Ectodermal cell (in vitro differentiated cells): ENCODE measurements at regions not wholly inside any gene's neighbourhood (a gene's known extent, or its start where the extent isn't known, plus 50 kb on each side); places are given as distances from the start of the nearest gene placed in this dataset.
"Not testable (repeated sequence)": the region's sequence is repeated elsewhere in the genome, so short reads cannot be mapped to it uniquely, and the experiment has no call there.

Experiments used
- H3K27ac ChIP-seq: 2 replicates; pipeline ENCODE4 v1.7.0; 2013; ENCODE audit warnings: mild to moderate bottlenecking, low read depth, low read length; ENCODE audit not compliant: insufficient read depth, poor library complexity, severe bottlenecking
- H3K27me3 ChIP-seq: 2 replicates; pipeline ENCODE4 v1.7.0; 2013; ENCODE audit warnings: mild to moderate bottlenecking, low read length; ENCODE audit not compliant: insufficient read depth, control insufficient read depth, poor library complexity, severe bottlenecking
- H3K36me3 ChIP-seq: one replicate; pipeline ENCODE4 v1.7.0; 2013; ENCODE audit warnings: low read length; ENCODE audit not compliant: control insufficient read depth, insufficient read depth
- H3K4me1 ChIP-seq: one replicate; pipeline ENCODE4 v1.7.0; 2013; ENCODE audit warnings: low read length; ENCODE audit not compliant: control insufficient read depth, insufficient read depth
- H3K4me3 ChIP-seq: 2 replicates; pipeline ENCODE4 v1.7.0; 2013; ENCODE audit warnings: low read depth, low read length, control low read depth; ENCODE audit not compliant: insufficient read depth
- H3K9me3 ChIP-seq: 2 replicates; pipeline ENCODE4 v1.7.0; 2013; ENCODE audit warnings: mild to moderate bottlenecking, low read length, moderate library complexity; ENCODE audit not compliant: control insufficient read depth
- WGBS, 2 experiments: methylation state at CpG; one replicate each; pipeline ENCODE4 v1.1.7; 2013; ENCODE audit warnings: missing lambda C conversion rate in 2 of 2; 5-methylcytosine and 5-hydroxymethylcytosine counted together

- not testable (repeated sequence) for H3K27ac ChIP-seq, H3K9me3 ChIP-seq, H3K4me3 ChIP-seq, H3K27me3 ChIP-seq, H3K36me3 ChIP-seq, H3K4me1 ChIP-seq
- WGBS, 2 experiments, result 85 to 92% methylated on average over 1 to 2 of the region's 2 CpGs
Observed at GRCh38 chr7:68195642-68196041, 1199.0 kb downstream of the TYW1 start.

- Histone ChIP-seq H3K27ac (no peak overlapping the region), H3K4me1 (no peaks in the 10 kb centered on the region), H3K27me3 (no peaks in the 10 kb centered on the region), H3K36me3 (no peaks in the 10 kb centered on the region), H3K4me3 (no peak overlapping the region), H3K9me3 (no peaks in the 10 kb centered on the region)
- 90 to 91% methylated on average over 12 of the region's 12 CpGs for WGBS, 2 experiments
Observed at GRCh38 chr7:68200051-68200670, 1203.5 kb downstream of the TYW1 start.

GRCh38 chr7:68203251-68203650, 1206.6 kb downstream of the TYW1 start:
- no peaks in the 10 kb centered on the region for H3K27me3 ChIP-seq
- no peak overlapping the region for H3K27ac ChIP-seq
- H3K4me3 ChIP-seq, result no peak overlapping the region
- WGBS, 2 experiments, result 58 to 70% methylated on average over 8 of the region's 8 CpGs
- no peaks in the 10 kb centered on the region for H3K36me3 ChIP-seq
- H3K9me3 ChIP-seq, result no peaks in the 10 kb centered on the region
- H3K4me1 ChIP-seq, result no peaks in the 10 kb centered on the region

GRCh38 chr7:68205826-68206225, 1209.2 kb downstream of the TYW1 start:
- H3K9me3 ChIP-seq, result no peaks in the 10 kb centered on the region
- 83 to 84% methylated on average over 7 of the region's 7 CpGs for WGBS, 2 experiments
- H3K27me3 ChIP-seq, result no peaks in the 10 kb centered on the region
- no peak overlapping the region for H3K27ac ChIP-seq
- H3K36me3 ChIP-seq, result no peaks in the 10 kb centered on the region
- H3K4me1 ChIP-seq, result no peaks in the 10 kb centered on the region
- H3K4me3 ChIP-seq, result no peak overlapping the region

GRCh38 chr7:68206946-68207485, 1210.4 kb downstream of the TYW1 start:
- Histone ChIP-seq H3K36me3 (no peaks in the 10 kb centered on the region), H3K4me3 (no peak overlapping the region), H3K27me3 (no peaks in the 10 kb centered on the region), H3K9me3 (no peaks in the 10 kb centered on the region), H3K27ac (no peak overlapping the region), H3K4me1 (no peaks in the 10 kb centered on the region)
- WGBS, 2 experiments, result 95 to 97% methylated on average over 11 of the region's 11 CpGs

- no peak overlapping the region for H3K4me3 ChIP-seq
- H3K27me3 ChIP-seq, result no peaks in the 10 kb centered on the region
- H3K27ac ChIP-seq, result no peak overlapping the region
- H3K9me3 ChIP-seq, result no peaks in the 10 kb centered on the region
- no peaks in the 10 kb centered on the region for H3K36me3 ChIP-seq
- WGBS, 2 experiments, result 93 to 96% methylated on average over 8 of the region's 8 CpGs
- H3K4me1 ChIP-seq, result no peaks in the 10 kb centered on the region
Observed at GRCh38 chr7:68207676-68208075, 1211.0 kb downstream of the TYW1 start.

GRCh38 chr7:68209486-68209885, 1212.9 kb downstream of the TYW1 start:
- Histone ChIP-seq H3K36me3 (no peaks in the 10 kb centered on the region), H3K4me1 (no peaks in the 10 kb centered on the region), H3K9me3 (no peaks in the 10 kb centered on the region), H3K4me3 (no peak overlapping the region), H3K27me3 (no peaks in the 10 kb centered on the region), H3K27ac (no peak overlapping the region)
- 92 to 95% methylated on average over 5 to 6 of the region's 6 CpGs for WGBS, 2 experiments

- Histone ChIP-seq H3K36me3 (no peaks in the 10 kb centered on the region), H3K27ac (no peak overlapping the region), H3K9me3 (no peaks in the 10 kb centered on the region), H3K27me3 (no peaks in the 10 kb centered on the region), H3K4me1 (no peaks in the 10 kb centered on the region), H3K4me3 (no peak overlapping the region)
- WGBS, 2 experiments, result 93% methylated on average over 3 of the region's 3 CpGs
Observed at GRCh38 chr7:68213838-68214237, 1217.2 kb downstream of the TYW1 start.

- WGBS, 2 experiments, result 88% methylated on average over 5 of the region's 5 CpGs
Observed at GRCh38 chr7:68216051-68216450, 1219.4 kb downstream of the TYW1 start.

GRCh38 chr7:68217426-68217825, 1220.8 kb downstream of the TYW1 start:
- H3K27me3 ChIP-seq, result no peaks in the 10 kb centered on the region
- H3K27ac ChIP-seq, result no peak overlapping the region
- WGBS, 2 experiments, result 95 to 97% methylated on average over 2 of the region's 2 CpGs
- no peaks in the 10 kb centered on the region for H3K36me3 ChIP-seq
- no peaks in the 10 kb centered on the region for H3K4me1 ChIP-seq
- H3K9me3 ChIP-seq, result no peaks in the 10 kb centered on the region
- no peak overlapping the region for H3K4me3 ChIP-seq

More at GRCh38 chr7:68216051-68216450, 1219.4 kb downstream of the TYW1 start:
- Histone ChIP-seq H3K27ac (no peak overlapping the region), H3K4me3 (no peak overlapping the region), H3K36me3 (no peaks in the 10 kb centered on the region), H3K27me3 (no peaks in the 10 kb centered on the region), H3K9me3 (no peaks in the 10 kb centered on the region), H3K4me1 (no peaks in the 10 kb centered on the region)
